AG09319 (cell line): ENCODE measurements at regions not wholly inside any gene's neighbourhood (a gene's known extent, or its start where the extent isn't known, plus 50 kb on each side); places are given as distances from the start of the nearest gene placed in this dataset.

Experiments used
- DNase-seq: peaks from one replicate; pipeline ENCODE4 v3.0.0-alpha.2; 2010; ENCODE audit warnings: low read depth; ENCODE audit errors: extremely low read depth
- CTCF ChIP-seq: IDR thresholded peaks from 2 replicates; pipeline ENCODE4 v1.5.1; 2011; ENCODE audit warnings: low read depth, mild to moderate bottlenecking, inconsistent platforms, low read length, moderate library complexity

GRCh38 chr3:145739926-145740325 is 421.1 kb downstream of the PLOD2 start:
- DNase-seq: no peak
- TF ChIP-seq CTCF: no peak

DNA sequence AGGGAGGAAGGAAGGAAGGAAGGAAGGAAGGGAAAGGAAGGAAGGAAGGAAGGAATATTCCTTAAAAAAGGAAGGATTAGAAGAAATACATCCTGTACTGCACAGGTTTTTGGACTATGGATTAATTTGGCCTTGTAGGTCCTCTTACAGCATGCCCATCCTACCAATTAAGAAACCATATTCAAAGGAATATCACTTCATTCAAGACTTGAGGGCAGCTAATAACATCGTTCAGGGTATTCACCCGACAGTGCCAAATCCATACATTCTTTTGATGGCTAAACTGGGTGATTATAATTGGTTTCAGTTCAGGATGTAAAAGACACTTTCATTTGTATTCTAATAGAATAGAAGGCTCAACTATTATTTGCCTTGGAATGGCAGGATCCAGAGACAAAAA is 410.3 kb downstream of the PLOD2 start:
- DNase-seq: no peak
- TF ChIP-seq CTCF: no peak

- DNase-seq: no peak
These were observed 408.4 kb downstream of the PLOD2 start for GRCh38 chr3:145752576-145752975.

DNA sequence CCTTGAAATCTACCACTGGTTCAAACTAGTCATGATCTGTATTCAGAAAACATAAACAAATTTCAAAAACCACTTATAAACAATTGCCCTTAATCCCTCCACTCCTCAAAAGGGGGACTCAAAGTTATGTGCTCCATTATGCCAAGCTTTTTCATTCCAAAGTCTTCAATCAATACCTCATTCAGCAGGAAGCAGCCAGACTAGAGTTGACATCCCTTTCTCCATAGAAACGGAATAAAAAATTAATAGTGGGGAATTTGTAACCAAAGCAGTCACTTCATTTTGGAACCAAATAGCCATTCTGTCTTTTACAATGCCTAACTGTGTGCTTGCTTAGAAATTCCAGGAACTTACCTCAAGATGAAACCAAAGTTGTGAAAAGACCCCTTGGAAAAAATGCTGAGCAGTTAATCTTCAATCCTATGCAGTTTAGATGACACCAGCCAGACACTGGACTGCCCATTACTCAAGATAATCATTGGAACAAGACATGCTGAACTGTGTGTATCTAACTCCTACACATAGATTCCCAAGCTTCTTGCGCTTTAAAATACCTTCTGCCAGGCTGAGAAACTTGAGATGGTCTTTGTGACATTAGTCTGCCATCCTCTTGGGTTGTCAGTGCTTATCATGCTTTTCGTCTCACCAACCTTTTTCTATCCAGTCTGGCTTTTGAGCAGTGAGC is 406.2 kb downstream of the PLOD2 start:
- no peak for TF ChIP-seq CTCF
- no peak for DNase-seq

More at GRCh38 chr3:145752576-145752975, 408.4 kb downstream of the PLOD2 start:
- no peak for TF ChIP-seq CTCF

DNA sequence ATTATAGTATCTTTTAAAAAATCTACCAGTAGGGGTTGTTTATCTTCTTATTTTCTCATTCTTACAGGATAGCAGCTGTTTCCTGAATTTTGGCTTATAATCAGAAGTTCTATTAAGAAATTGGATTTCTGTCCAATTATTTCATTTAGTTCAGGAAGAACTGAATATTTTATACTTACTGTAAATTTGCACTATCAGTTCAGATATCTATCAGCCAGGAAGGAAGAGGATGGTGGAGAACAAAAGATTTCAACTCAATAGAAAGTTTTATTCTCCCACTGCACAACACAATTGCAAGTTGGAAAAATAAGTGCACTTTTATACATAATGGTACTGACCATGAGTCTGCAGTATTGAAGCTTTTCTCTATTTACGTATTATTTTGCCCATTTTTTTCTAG is 400.9 kb downstream of the PLOD2 start:
- DNase-seq: no peak
- TF ChIP-seq CTCF: no peak

- peak; percentile 20 for TF ChIP-seq CTCF
- DNase-seq: no peak
These were observed 393.1 kb downstream of the PLOD2 start for GRCh38 chr3:145767909-145768308.

GRCh38 chr3:145776782-145777408 is 384.1 kb downstream of the PLOD2 start:
- TF ChIP-seq CTCF: peak; percentile 70
- DNase-seq: peak; percentile 58
